Epithelial cell of esophagus (primary cell): ENCODE measurements at regions not wholly inside any gene's neighbourhood (a gene's known extent, or its start where the extent isn't known, plus 50 kb on each side); places are given as distances from the start of the nearest gene placed in this dataset.
A peak's percentile ranks its signal among the peaks of the same experiment; 100 is the strongest.

Experiments used
- DNase-seq: peaks from one replicate; pipeline ENCODE4 v3.0.0; 2010; ENCODE audit warnings: low read depth
- H3K4me3 ChIP-seq: 2 replicates; pipeline ENCODE4 v1.5.1; 2011; ENCODE audit warnings: mild to moderate bottlenecking, low read length, control low read depth
- CTCF ChIP-seq: IDR thresholded peaks from 2 replicates; pipeline ENCODE4 v1.5.1; 2011; ENCODE audit warnings: low read depth, mild to moderate bottlenecking, low read length, control low read depth, inconsistent platforms; ENCODE audit not compliant: insufficient read depth; ENCODE audit errors: missing control alignments

DNA sequence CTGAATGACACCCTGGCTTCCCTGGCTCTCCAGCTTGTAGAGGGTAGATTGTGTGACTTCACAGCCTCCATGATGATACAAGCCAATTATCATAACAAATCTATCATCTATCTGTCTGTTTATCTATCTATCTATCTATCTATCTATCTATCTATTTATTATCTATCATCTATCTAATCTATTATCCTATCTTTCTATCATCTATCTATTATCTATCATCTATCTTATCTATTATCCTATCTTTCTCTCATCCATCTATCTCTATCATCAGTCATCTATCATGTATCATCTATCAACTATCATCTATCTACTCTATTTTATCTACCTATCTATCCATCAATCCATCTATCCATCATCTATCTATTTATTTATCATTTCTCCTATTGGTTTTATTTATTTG, 361.8 kb downstream of the RNF144A start:
- DNase-seq: no peak
- TF ChIP-seq CTCF: no peak
- H3K4me3 ChIP-seq: no peak overlapping the region

GRCh38 chr2:7279421-7279949, 362.3 kb downstream of the RNF144A start:
- DNase-seq: no peak
- no peak for TF ChIP-seq CTCF
- no peak overlapping the region for H3K4me3 ChIP-seq

DNA sequence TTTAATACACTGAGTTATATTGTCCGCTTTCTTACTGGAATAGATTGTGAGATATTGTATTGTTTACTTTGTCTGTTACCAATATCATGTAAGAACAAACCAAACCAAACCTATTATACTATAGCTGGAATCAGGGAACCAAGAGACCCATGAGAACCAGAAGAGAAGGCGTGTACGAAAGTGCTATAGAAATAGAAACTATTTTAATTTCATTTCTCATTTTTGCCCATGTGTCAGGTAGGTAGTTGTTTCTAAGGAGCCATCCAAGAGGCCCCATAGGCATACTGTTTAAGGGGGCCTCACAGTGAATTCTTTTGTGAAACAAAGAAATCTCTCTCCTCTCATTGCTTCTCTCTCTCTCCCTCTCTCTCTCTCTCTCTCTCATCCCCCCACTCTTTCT, 363.6 kb downstream of the RNF144A start:
- DNase-seq: no peak
- TF ChIP-seq CTCF: no peak
- no peak overlapping the region for H3K4me3 ChIP-seq

- no peak for DNase-seq
- no peak overlapping the region for H3K4me3 ChIP-seq
- no peak for TF ChIP-seq CTCF
Measured at GRCh38 chr2:7281231-7282201, 364.3 kb downstream of the RNF144A start.

- H3K4me3 ChIP-seq: no peak overlapping the region
- no peak for DNase-seq
- TF ChIP-seq CTCF: no peak
Measured at GRCh38 chr2:7286120-7286519, 368.9 kb downstream of the RNF144A start.

DNA sequence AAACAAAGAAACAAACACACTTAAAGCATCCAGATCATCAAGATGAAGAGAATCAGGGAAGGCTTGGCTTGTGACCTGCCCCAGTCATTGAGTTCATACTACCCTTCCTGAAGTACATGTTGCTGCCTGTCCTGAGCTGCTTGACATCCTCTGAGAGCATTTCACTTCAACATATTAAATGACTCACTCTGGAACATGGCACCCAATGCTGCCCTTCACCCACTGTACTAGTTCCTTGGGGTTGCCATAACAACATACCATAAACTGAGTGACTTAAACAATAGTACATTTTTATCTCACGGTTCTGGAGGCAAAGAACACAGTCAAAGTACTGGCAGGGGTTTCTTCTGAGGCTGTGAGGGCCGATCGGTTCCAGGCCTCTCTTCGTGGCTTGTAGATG, 371.3 kb downstream of the RNF144A start:
- DNase-seq: peak; percentile 79
- no peak for TF ChIP-seq CTCF
- H3K4me3 ChIP-seq: no peak overlapping the region

DNA sequence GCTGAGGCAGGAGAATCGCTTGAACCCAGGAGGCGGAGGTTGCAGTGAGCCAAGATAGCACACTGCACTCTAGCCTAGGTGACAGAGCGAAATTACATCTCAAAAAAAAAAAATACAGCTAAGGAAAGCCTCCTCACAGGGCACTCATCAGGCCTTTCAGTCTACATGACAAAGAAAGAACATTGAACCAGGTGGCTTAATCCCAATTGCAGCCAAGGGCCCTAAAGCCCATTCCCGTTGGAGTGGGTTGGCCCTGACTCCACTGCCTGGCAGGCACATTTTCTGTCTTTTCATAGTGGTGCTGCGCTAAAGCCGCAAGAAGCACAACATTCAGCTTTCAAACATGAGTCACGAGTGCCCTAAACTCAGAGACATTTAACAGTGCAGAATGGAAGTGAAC, 372.5 kb downstream of the RNF144A start:
- TF ChIP-seq CTCF: no peak
- DNase-seq: no peak
- no peak overlapping the region for H3K4me3 ChIP-seq
